ENCODE measurements at regions not wholly inside any gene's neighbourhood (a gene's known extent, or its start where the extent isn't known, plus 50 kb on each side); places are given as distances from the start of the nearest gene placed in this dataset.

DNA sequence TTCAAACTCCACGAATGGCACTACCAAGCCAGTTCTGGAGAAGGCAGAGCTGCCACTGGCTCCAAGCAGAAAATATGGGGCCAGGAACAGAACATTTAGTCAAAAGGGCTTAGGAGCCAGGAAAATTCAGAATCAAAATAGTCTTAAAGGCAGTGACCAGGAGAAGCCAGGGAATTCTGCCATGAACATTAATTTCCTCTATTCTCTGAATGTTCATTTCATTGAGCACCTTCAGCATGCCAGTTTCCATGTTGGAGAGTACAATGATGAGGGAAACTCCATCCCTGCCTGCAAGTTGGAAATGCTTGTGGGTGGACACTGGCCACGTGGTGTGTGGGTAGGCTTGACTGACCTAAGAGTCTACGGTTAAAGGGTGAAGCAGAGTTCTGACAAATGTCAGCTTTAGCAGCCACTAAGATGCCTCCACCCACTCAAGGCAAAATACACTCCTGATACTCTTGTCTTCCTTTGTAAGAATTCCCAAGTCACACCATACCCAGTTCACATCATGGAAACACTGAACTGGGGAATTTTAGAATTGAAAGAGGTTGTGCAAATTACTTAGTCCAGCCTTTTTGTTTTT, 190.1 kb upstream of the C1QTNF7 start:
- DNase-seq: no peak
- intact Hi-C loops (cut with DNase I): loop anchor here (10.0 kb wide), 3 partner anchors 87 to 187 kb away; partner anchors contain the start of gene C1QTNF7 (in 2 of the 2)
- Histone ChIP-seq H3K9me3 (ENCODE audit: control insufficient read depth, low read length) (no peaks in the 10 kb centered on the region), H3K4me1 (ENCODE audit: control insufficient read depth in 1 of 2, insufficient read depth in 2 of 2, low read length in 2 of 2) (peaks cover 3 to 5% of the 10 kb centered on the region in 2 donors), H3K4me3 (ENCODE audit: low read length in 2 of 2) (no peak overlapping the region), H3K36me3 (ENCODE audit: control insufficient read depth in 1 of 2, insufficient read depth in 2 of 2, low read length in 1 of 2) (no peaks in the 10 kb centered on the region), H3K27ac (ENCODE audit: low read depth in 1 of 2, low read length in 2 of 2) (peak overlapping the region in 1 of 2 donors; percentile 45), H3K27me3 (ENCODE audit: control insufficient read depth in 1 of 2, insufficient read depth in 2 of 2, low read length in 1 of 2) (no peaks in the 10 kb centered on the region)
- ATAC-seq (ENCODE audit: low FRiP score): no peak
- WGBS, 2 donors: 10 to 13% methylated on average over 3 of the region's 3 CpGs

DNA sequence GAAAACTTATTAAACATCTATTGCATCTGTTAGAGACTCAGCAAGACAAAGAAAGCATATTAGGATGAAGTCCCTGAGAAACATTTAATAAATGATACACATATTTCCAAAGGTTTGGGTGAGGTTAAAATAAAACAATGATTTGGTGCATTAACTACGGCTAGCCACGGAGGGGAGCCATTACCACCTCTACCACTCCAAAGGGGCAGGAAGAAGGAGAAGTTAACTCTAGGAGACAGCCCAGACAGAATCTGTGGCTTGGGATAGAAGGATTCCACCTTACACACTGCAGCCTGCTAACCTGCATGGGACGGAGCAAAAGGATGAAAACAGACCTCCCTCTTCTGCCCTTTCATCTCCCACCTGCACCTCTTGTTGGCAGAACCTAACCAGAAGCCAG, 189.1 kb upstream of the C1QTNF7 start:
- DNase-seq (no peak), ATAC-seq (ENCODE audit: low FRiP score) (peak; percentile 63)
- WGBS, 2 donors: 50 to 51% methylated on average over 3 of the region's 3 CpGs
- no peak overlapping the region for H3K27ac ChIP-seq (ENCODE audit: low read depth in 1 of 2, low read length in 2 of 2)
- H3K27me3 ChIP-seq (ENCODE audit: control insufficient read depth in 1 of 2, insufficient read depth in 2 of 2, low read length in 1 of 2): no peaks in the 10 kb centered on the region
- H3K36me3 ChIP-seq (ENCODE audit: control insufficient read depth in 1 of 2, insufficient read depth in 2 of 2, low read length in 1 of 2): no peaks in the 10 kb centered on the region
- no peak overlapping the region for H3K4me3 ChIP-seq (ENCODE audit: low read length in 2 of 2)
- no peaks in the 10 kb centered on the region for H3K9me3 ChIP-seq (ENCODE audit: control insufficient read depth, low read length)
- peaks cover 3 to 5% of the 10 kb centered on the region in 2 donors for H3K4me1 ChIP-seq (ENCODE audit: control insufficient read depth in 1 of 2, insufficient read depth in 2 of 2, low read length in 2 of 2)
- intact Hi-C loops (cut with DNase I): loop anchor here (10.0 kb wide), 3 partner anchors 86 to 186 kb away; partner anchors contain the start of gene C1QTNF7 (in 2 of the 2)

DNA sequence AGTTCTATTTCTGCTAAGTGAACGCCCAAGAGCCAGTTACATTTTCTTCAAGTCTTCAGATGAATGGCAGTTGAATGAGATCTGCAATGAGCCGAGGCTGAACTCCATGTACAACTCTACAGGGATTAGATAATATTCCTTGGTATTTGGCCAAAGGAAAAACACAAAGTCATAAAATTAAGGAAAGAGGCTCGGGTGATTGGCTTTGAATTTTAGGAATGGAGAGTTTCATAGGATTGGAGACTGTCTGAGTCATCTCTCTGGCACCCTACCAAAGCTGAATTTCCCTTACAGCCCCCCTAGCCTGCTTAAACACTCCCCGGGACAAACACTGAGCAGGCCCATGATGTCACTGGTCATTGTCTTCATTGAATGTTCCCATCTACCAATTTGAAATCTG, 188.0 kb upstream of the C1QTNF7 start:
- Histone ChIP-seq H3K36me3 (ENCODE audit: control insufficient read depth in 1 of 2, insufficient read depth in 2 of 2, low read length in 1 of 2) (no peaks in the 10 kb centered on the region), H3K4me3 (ENCODE audit: low read length in 2 of 2) (no peak overlapping the region), H3K9me3 (ENCODE audit: control insufficient read depth, low read length) (no peaks in the 10 kb centered on the region), H3K27ac (ENCODE audit: low read depth in 1 of 2, low read length in 2 of 2) (peak overlapping the region in 1 of 2 donors; percentile 52), H3K27me3 (ENCODE audit: control insufficient read depth in 1 of 2, insufficient read depth in 2 of 2, low read length in 1 of 2) (no peaks in the 10 kb centered on the region), H3K4me1 (ENCODE audit: control insufficient read depth in 1 of 2, insufficient read depth in 2 of 2, low read length in 2 of 2) (peaks cover 0 to 3% of the 10 kb centered on the region in 2 donors)
- WGBS, 2 donors: 7 to 8% methylated on average over 4 of the region's 4 CpGs
- intact Hi-C loops (cut with DNase I): loop anchor here (10.0 kb wide), 3 partner anchors 85 to 185 kb away; partner anchors contain the start of gene C1QTNF7 (in 2 of the 2)
- ATAC-seq (ENCODE audit: low FRiP score): peak; percentile 69
- no peak for DNase-seq

DNA sequence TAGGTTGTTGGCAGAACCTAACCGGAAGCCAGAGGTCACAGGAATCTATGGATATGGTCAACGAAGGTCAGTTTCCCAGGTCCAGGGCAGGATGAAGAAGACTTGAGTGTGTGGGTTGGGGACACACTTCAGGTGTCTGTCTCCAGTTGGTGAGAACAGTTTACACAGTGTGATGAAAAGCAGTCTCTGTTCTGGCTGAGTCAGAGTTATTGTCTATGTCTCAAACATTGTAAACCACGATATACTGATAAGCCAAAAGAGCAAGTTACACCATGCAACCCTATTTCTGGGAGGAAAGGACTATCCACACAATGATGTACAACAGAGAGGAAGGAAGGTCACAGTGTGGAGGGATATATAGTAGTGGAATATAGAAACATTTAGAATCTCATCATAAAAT, 187.1 kb upstream of the C1QTNF7 start:
- Histone ChIP-seq H3K27ac (ENCODE audit: low read depth in 1 of 2, low read length in 2 of 2) (no peak overlapping the region), H3K36me3 (ENCODE audit: control insufficient read depth in 1 of 2, insufficient read depth in 2 of 2, low read length in 1 of 2) (no peaks in the 10 kb centered on the region), H3K9me3 (ENCODE audit: control insufficient read depth, low read length) (no peaks in the 10 kb centered on the region), H3K27me3 (ENCODE audit: control insufficient read depth in 1 of 2, insufficient read depth in 2 of 2, low read length in 1 of 2) (no peaks in the 10 kb centered on the region), H3K4me3 (ENCODE audit: low read length in 2 of 2) (no peak overlapping the region), H3K4me1 (ENCODE audit: control insufficient read depth in 1 of 2, insufficient read depth in 2 of 2, low read length in 2 of 2) (peaks cover 0 to 1% of the 10 kb centered on the region in 2 donors)
- intact Hi-C loops (cut with DNase I): no loop called here
- 75 to 76% methylated on average over 3 of the region's 3 CpGs for WGBS, 2 donors
- no peak for ATAC-seq (ENCODE audit: low FRiP score)
- DNase-seq: no peak

DNA sequence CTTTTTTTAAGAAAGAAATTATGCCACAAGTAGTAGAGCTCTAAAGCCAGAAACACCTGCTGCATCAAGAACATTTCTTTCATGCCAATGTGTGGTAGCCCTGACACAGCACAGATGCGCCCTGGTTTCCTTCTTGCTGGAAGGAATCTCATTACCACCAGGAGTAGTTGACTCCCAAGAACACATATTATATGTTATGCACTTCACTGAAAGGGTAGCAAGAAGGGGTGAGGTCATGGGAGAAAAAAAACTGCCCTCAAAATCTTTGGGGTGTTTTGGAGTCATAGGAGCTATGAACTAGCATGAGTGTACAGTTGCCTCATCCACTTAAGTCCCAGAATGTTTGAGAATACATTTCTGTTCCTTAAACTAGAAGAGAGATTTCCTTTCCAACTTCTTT, 185.8 kb upstream of the C1QTNF7 start:
- H3K4me1 ChIP-seq (ENCODE audit: control insufficient read depth in 1 of 2, insufficient read depth in 2 of 2, low read length in 2 of 2): peaks cover 0 to 5% of the 10 kb centered on the region in 2 donors
- no peak for DNase-seq
- no peak overlapping the region for H3K4me3 ChIP-seq (ENCODE audit: low read length in 2 of 2)
- no peaks in the 10 kb centered on the region for H3K36me3 ChIP-seq (ENCODE audit: control insufficient read depth in 1 of 2, insufficient read depth in 2 of 2, low read length in 1 of 2)
- intact Hi-C loops (cut with DNase I): no loop called here
- no peak overlapping the region for H3K27ac ChIP-seq (ENCODE audit: low read depth in 1 of 2, low read length in 2 of 2)
- H3K9me3 ChIP-seq (ENCODE audit: control insufficient read depth, low read length): no peaks in the 10 kb centered on the region
- ATAC-seq (ENCODE audit: low FRiP score): no peak
- WGBS, 2 donors: 94 to 97% methylated on average over 1 of the region's 1 CpG
- no peaks in the 10 kb centered on the region for H3K27me3 ChIP-seq (ENCODE audit: control insufficient read depth in 1 of 2, insufficient read depth in 2 of 2, low read length in 1 of 2)

DNA sequence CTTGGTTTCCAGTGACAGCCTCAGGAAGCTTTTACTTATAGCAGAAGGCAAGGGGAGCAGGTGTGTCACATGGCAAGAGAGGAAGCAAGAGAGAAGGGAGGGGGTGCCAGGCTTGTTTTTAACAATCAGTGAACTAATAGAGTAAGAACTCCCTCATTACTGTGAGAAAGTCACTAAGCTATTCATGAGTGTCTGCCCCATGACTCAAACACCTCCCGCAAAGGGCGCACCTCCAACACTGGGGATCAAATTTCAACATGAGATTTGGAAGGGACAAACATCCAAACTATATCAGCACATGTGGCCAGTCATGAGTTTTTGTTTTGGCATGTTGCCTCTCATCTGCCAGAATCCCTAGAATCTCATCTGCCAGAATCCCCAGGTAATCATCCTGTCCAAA, 183.5 kb upstream of the C1QTNF7 start:
- ATAC-seq (ENCODE audit: low FRiP score) (no peak), DNase-seq (no peak)
- no peak overlapping the region for H3K4me3 ChIP-seq (ENCODE audit: low read length in 2 of 2)
- WGBS, 2 donors: 89 to 95% methylated on average over 2 of the region's 2 CpGs
- H3K9me3 ChIP-seq (ENCODE audit: control insufficient read depth, low read length): no peaks in the 10 kb centered on the region
- H3K4me1 ChIP-seq (ENCODE audit: control insufficient read depth in 1 of 2, insufficient read depth in 2 of 2, low read length in 2 of 2): peaks cover 0 to 5% of the 10 kb centered on the region in 2 donors
- H3K36me3 ChIP-seq (ENCODE audit: control insufficient read depth in 1 of 2, insufficient read depth in 2 of 2, low read length in 1 of 2): no peaks in the 10 kb centered on the region
- intact Hi-C loops (cut with DNase I): no loop called here
- no peak overlapping the region for H3K27ac ChIP-seq (ENCODE audit: low read depth in 1 of 2, low read length in 2 of 2)
- no peaks in the 10 kb centered on the region for H3K27me3 ChIP-seq (ENCODE audit: control insufficient read depth in 1 of 2, insufficient read depth in 2 of 2, low read length in 1 of 2)

DNA sequence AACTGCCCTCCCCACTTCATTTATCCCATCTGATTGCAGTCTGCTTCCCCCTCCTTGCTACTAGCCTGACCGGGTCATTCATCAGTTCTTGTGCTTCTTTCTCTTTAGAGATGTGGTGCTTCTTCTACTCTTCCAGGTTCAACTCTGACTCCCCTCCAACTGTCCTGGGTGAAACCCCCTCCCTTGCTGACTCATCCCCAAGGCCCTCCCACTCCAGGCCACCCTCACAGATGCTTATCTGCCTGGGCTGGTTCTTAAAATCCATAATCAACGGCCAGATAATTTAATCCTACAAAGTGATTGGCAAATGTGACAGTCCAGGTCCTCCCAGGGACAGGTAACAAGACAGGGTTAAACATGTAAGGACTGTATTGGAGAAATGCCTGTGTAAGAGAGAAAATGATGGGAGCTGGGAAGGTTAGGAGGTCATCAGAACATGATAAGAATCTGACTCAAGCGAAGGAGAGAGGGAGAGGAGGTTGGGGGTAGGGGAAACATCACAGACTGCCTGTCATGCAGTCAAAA, 182.8 kb upstream of the C1QTNF7 start:
- Histone ChIP-seq H3K36me3 (ENCODE audit: control insufficient read depth in 1 of 2, insufficient read depth in 2 of 2, low read length in 1 of 2) (no peaks in the 10 kb centered on the region), H3K4me1 (ENCODE audit: control insufficient read depth in 1 of 2, insufficient read depth in 2 of 2, low read length in 2 of 2) (peaks cover 0 to 5% of the 10 kb centered on the region in 2 donors), H3K4me3 (ENCODE audit: low read length in 2 of 2) (no peak overlapping the region), H3K9me3 (ENCODE audit: control insufficient read depth, low read length) (no peaks in the 10 kb centered on the region), H3K27me3 (ENCODE audit: control insufficient read depth in 1 of 2, insufficient read depth in 2 of 2, low read length in 1 of 2) (no peaks in the 10 kb centered on the region), H3K27ac (ENCODE audit: low read depth in 1 of 2, low read length in 2 of 2) (no peak overlapping the region)
- ATAC-seq (ENCODE audit: low FRiP score) (no peak), DNase-seq (no peak)
- intact Hi-C loops (cut with DNase I): no loop called here
- 89 to 99% methylated on average over 3 of the region's 3 CpGs for WGBS, 2 donors

DNA sequence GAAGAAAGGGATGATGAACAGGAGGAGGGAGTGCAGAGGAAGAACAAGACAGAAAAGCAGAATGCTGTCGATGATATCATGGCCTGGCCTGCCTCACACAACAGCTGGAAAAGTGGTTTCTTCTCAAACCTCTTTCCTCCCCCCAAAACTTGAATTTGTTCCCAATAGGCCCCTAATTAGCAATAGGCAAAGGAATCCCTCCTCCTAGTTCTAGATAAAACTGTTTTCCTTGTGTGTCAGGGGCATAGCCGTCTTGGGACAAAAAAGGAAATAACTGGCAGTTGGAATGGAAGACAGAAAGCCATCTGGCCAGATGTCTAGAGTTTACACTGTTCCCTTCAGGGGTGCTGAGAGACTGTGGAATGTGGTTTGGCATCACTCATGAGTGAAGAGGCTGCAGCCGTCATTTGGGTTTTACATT, 177.8 kb upstream of the C1QTNF7 start:
- no peak overlapping the region for H3K4me3 ChIP-seq (ENCODE audit: low read length in 2 of 2)
- H3K9me3 ChIP-seq (ENCODE audit: control insufficient read depth, low read length): no peaks in the 10 kb centered on the region
- WGBS, 2 donors: 3 to 9% methylated on average over 3 of the region's 3 CpGs
- H3K27ac ChIP-seq (ENCODE audit: low read depth in 1 of 2, low read length in 2 of 2): no peak overlapping the region
- no peaks in the 10 kb centered on the region for H3K36me3 ChIP-seq (ENCODE audit: control insufficient read depth in 1 of 2, insufficient read depth in 2 of 2, low read length in 1 of 2)
- no peaks in the 10 kb centered on the region for H3K27me3 ChIP-seq (ENCODE audit: control insufficient read depth in 1 of 2, insufficient read depth in 2 of 2, low read length in 1 of 2)
- ATAC-seq (ENCODE audit: low FRiP score) (peak; percentile 53), DNase-seq (no peak)
- intact Hi-C loops (cut with DNase I): no loop called here
- H3K4me1 ChIP-seq (ENCODE audit: control insufficient read depth in 1 of 2, insufficient read depth in 2 of 2, low read length in 2 of 2): peaks cover 3 to 9% of the 10 kb centered on the region in 2 donors

DNA sequence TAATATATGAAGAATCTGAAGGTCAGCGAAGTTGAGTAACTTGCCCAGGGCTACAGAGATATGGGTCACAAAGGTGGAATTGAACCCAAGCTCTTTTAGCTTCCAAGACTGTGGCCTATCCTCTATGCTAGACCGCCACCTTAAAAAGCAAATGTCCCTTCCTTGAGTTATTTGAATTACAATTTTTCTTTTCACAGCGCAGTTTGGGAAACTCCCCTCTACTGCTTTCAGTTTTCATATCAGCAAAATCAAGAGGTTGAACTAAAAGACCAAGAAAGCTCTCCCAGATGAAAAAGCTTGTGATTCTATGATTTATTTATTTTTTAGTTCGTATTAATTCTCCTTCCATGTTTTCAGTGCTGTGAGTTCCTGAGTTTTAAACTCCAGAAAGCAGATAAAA, 174.5 kb upstream of the C1QTNF7 start:
- Histone ChIP-seq H3K4me3 (ENCODE audit: low read length in 2 of 2) (no peak overlapping the region), H3K27ac (ENCODE audit: low read depth in 1 of 2, low read length in 2 of 2) (no peak overlapping the region), H3K27me3 (ENCODE audit: control insufficient read depth in 1 of 2, insufficient read depth in 2 of 2, low read length in 1 of 2) (no peaks in the 10 kb centered on the region), H3K4me1 (ENCODE audit: control insufficient read depth in 1 of 2, insufficient read depth in 2 of 2, low read length in 2 of 2) (peaks cover 3 to 6% of the 10 kb centered on the region in 2 donors), H3K9me3 (ENCODE audit: control insufficient read depth, low read length) (no peaks in the 10 kb centered on the region), H3K36me3 (ENCODE audit: control insufficient read depth in 1 of 2, insufficient read depth in 2 of 2, low read length in 1 of 2) (no peaks in the 10 kb centered on the region)
- DNase-seq (no peak), ATAC-seq (ENCODE audit: low FRiP score) (no peak)
- intact Hi-C loops (cut with DNase I): no loop called here
- 38 to 67% methylated on average over 4 of the region's 4 CpGs for WGBS, 2 donors
